ENCODE measurements at regions not wholly inside any gene's neighbourhood (a gene's known extent, or its start where the extent isn't known, plus 50 kb on each side); places are given as distances from the start of the nearest gene placed in this dataset.

GRCh38 chr2:18792684-18793083 is 203.3 kb upstream of the NT5C1B start:
- H2AFZ ChIP-seq (ENCODE audit: low read depth, low read length), result no peak overlapping the region
- no peaks in the 10 kb centered on the region for H3K4me1 ChIP-seq (ENCODE audit: insufficient read depth, low read length)
- H3K36me3 ChIP-seq (ENCODE audit: insufficient read depth, low read length), result no peaks in the 10 kb centered on the region
- no peak overlapping the region for H3K9ac ChIP-seq (ENCODE audit: low read depth, low read length)
- H4K20me1 ChIP-seq (ENCODE audit: insufficient read depth, low read length), result no peaks in the 10 kb centered on the region
- no peaks in the 10 kb centered on the region for H3K27me3 ChIP-seq (ENCODE audit: insufficient read depth, low read length, poor library complexity)
- no peak for DNase-seq
- no peak for ATAC-seq (ENCODE audit: insufficient read depth, low read depth)
- no peak overlapping the region for H3K27ac ChIP-seq (ENCODE audit: low read length)
- H3K4me3 ChIP-seq (ENCODE audit: low read depth in 1 of 2, low read length in 2 of 2), result no peak overlapping the region
- no peaks in the 10 kb centered on the region for H3K9me3 ChIP-seq (ENCODE audit: insufficient read depth, low read length, severe bottlenecking)
- no peak for TF ChIP-seq CTCF (IDR thresholded peaks at IDR 0.05; ENCODE audit: borderline replicate concordance, extremely low read depth, low read length, poor library complexity, severe bottlenecking)
- TF ChIP-seq EZH2 (IDR thresholded peaks at IDR 0.05; ENCODE audit: borderline replicate concordance, low read depth, low read length, severe bottlenecking), result no peak
- no peak overlapping the region for H3K4me2 ChIP-seq (ENCODE audit: insufficient read depth, low read length)
- H3K79me2 ChIP-seq (ENCODE audit: insufficient read depth, low read length), result no peaks in the 10 kb centered on the region

- Histone ChIP-seq H3K79me2 (ENCODE audit: insufficient read depth, low read length) (no peaks in the 10 kb centered on the region), H3K36me3 (ENCODE audit: insufficient read depth, low read length) (no peaks in the 10 kb centered on the region), H2AFZ (ENCODE audit: low read depth, low read length) (no peak overlapping the region), H3K9me3 (ENCODE audit: insufficient read depth, low read length, severe bottlenecking) (no peaks in the 10 kb centered on the region), H3K27ac (ENCODE audit: low read length) (no peak overlapping the region), H3K27me3 (ENCODE audit: insufficient read depth, low read length, poor library complexity) (no peaks in the 10 kb centered on the region), H3K4me1 (ENCODE audit: insufficient read depth, low read length) (no peaks in the 10 kb centered on the region), H4K20me1 (ENCODE audit: insufficient read depth, low read length) (no peaks in the 10 kb centered on the region), H3K9ac (ENCODE audit: low read depth, low read length) (no peak overlapping the region), H3K4me3 (ENCODE audit: low read depth in 1 of 2, low read length in 2 of 2) (no peak overlapping the region), H3K4me2 (ENCODE audit: insufficient read depth, low read length) (no peak overlapping the region)
- no peak for ATAC-seq (ENCODE audit: insufficient read depth, low read depth)
- no peak for DNase-seq
- TF ChIP-seq CTCF (IDR thresholded peaks at IDR 0.05; ENCODE audit: borderline replicate concordance, extremely low read depth, low read length, poor library complexity, severe bottlenecking), result no peak
- no peak for TF ChIP-seq EZH2 (IDR thresholded peaks at IDR 0.05; ENCODE audit: borderline replicate concordance, low read depth, low read length, severe bottlenecking)
Measured at GRCh38 chr2:18792226-18792629, 202.9 kb upstream of the NT5C1B start.

GRCh38 chr2:18791172-18791797 is 201.9 kb upstream of the NT5C1B start:
- Histone ChIP-seq H2AFZ (ENCODE audit: low read depth, low read length) (no peak overlapping the region), H3K4me2 (ENCODE audit: insufficient read depth, low read length) (no peak overlapping the region)

More at GRCh38 chr2:18791172-18791797, 201.9 kb upstream of the NT5C1B start:
- Histone ChIP-seq H3K9ac (ENCODE audit: low read depth, low read length) (no peak overlapping the region), H3K4me1 (ENCODE audit: insufficient read depth, low read length) (no peaks in the 10 kb centered on the region), H3K36me3 (ENCODE audit: insufficient read depth, low read length) (no peaks in the 10 kb centered on the region), H3K79me2 (ENCODE audit: insufficient read depth, low read length) (no peaks in the 10 kb centered on the region), H3K9me3 (ENCODE audit: insufficient read depth, low read length, severe bottlenecking) (no peaks in the 10 kb centered on the region), H3K27ac (ENCODE audit: low read length) (no peak overlapping the region), H4K20me1 (ENCODE audit: insufficient read depth, low read length) (no peaks in the 10 kb centered on the region), H3K27me3 (ENCODE audit: insufficient read depth, low read length, poor library complexity) (no peaks in the 10 kb centered on the region), H3K4me3 (ENCODE audit: low read depth in 1 of 2, low read length in 2 of 2) (no peak overlapping the region)
- DNase-seq (no peak), ATAC-seq (ENCODE audit: insufficient read depth, low read depth) (no peak)
- TF ChIP-seq EZH2 (IDR thresholded peaks at IDR 0.05; ENCODE audit: borderline replicate concordance, low read depth, low read length, severe bottlenecking) (no peak), CTCF (IDR thresholded peaks at IDR 0.05; ENCODE audit: borderline replicate concordance, extremely low read depth, low read length, poor library complexity, severe bottlenecking) (no peak)
